Neural crest cell (in vitro differentiated cells): ENCODE measurements at regions not wholly inside any gene's neighbourhood (a gene's known extent, or its start where the extent isn't known, plus 50 kb on each side); places are given as distances from the start of the nearest gene placed in this dataset.

ENCODE experiments used
- DNase-seq: peaks from one replicate; pipeline ENCODE4 v3.0.0; 2021; ENCODE audit warnings: low read depth, mixed read lengths, low spot score
- H3K27ac Mint-ChIP-seq: one replicate; pipeline ENCODE4 v1.8.0; 2021; ENCODE audit warnings: mild to moderate bottlenecking, mixed read lengths; ENCODE audit not compliant: unreplicated experiment
- H3K27me3 Mint-ChIP-seq: 2 replicates; pipeline ENCODE4 v1.8.0; 2021; ENCODE audit warnings: low read depth, mild to moderate bottlenecking, mixed read lengths
- H3K36me3 Mint-ChIP-seq: 2 replicates; pipeline ENCODE4 v1.8.0; 2021; ENCODE audit warnings: low read depth, mild to moderate bottlenecking, mixed read lengths
- H3K4me1 Mint-ChIP-seq: 2 replicates; pipeline ENCODE4 v1.8.0; 2021; ENCODE audit warnings: mixed read lengths
- H3K4me3 Mint-ChIP-seq: one replicate; pipeline ENCODE4 v1.8.0; 2021; ENCODE audit warnings: mild to moderate bottlenecking, mixed read lengths
- H3K9me3 Mint-ChIP-seq: 2 replicates; pipeline ENCODE4 v1.8.0; 2021; ENCODE audit warnings: mixed read lengths
- CTCF ChIP-seq: fragments of 200-600 bp; sonication (generic); conservative IDR thresholded peaks from 2 replicates; pipeline ENCODE4 v1.5.0; 2021; ENCODE audit warnings: antibody characterized with exemption, mild to moderate bottlenecking

GRCh38 chr11:122517403-122518379, 137.8 kb upstream of the UBASH3B start:
- no peak for TF ChIP-seq CTCF
- Mint-ChIP-seq H3K27ac (no peak overlapping the region), H3K36me3 (no peaks in the 10 kb centered on the region), H3K4me3 (no peak overlapping the region), H3K9me3 (no peaks in the 10 kb centered on the region), H3K27me3 (no peaks in the 10 kb centered on the region), H3K4me1 (peaks cover 3% of the 10 kb centered on the region)
- DNase-seq: no peak

- TF ChIP-seq CTCF: no peak
- Mint-ChIP-seq H3K4me3 (no peak overlapping the region), H3K4me1 (peaks cover 1% of the 10 kb centered on the region), H3K27me3 (no peaks in the 10 kb centered on the region), H3K36me3 (no peaks in the 10 kb centered on the region), H3K27ac (no peak overlapping the region), H3K9me3 (no peaks in the 10 kb centered on the region)
- DNase-seq: no peak
These were observed 138.8 kb upstream of the UBASH3B start for GRCh38 chr11:122516686-122517085.

GRCh38 chr11:122513997-122514396, 141.5 kb upstream of the UBASH3B start:
- Mint-ChIP-seq H3K27me3 (no peaks in the 10 kb centered on the region), H3K36me3 (no peaks in the 10 kb centered on the region), H3K27ac (no peak overlapping the region), H3K4me3 (no peak overlapping the region), H3K4me1 (no peaks in the 10 kb centered on the region), H3K9me3 (no peaks in the 10 kb centered on the region)
- no peak for DNase-seq
- TF ChIP-seq CTCF: no peak

GRCh38 chr11:122513328-122513727, 142.2 kb upstream of the UBASH3B start:
- no peaks in the 10 kb centered on the region for H3K27me3 Mint-ChIP-seq
- H3K4me3 Mint-ChIP-seq: no peak overlapping the region

GRCh38 chr11:122512688-122513087, 142.8 kb upstream of the UBASH3B start:
- TF ChIP-seq CTCF: no peak
- Mint-ChIP-seq H3K27me3 (no peaks in the 10 kb centered on the region), H3K4me3 (no peak overlapping the region), H3K9me3 (no peaks in the 10 kb centered on the region), H3K27ac (no peak overlapping the region), H3K36me3 (no peaks in the 10 kb centered on the region), H3K4me1 (no peaks in the 10 kb centered on the region)
- DNase-seq: no peak

More at GRCh38 chr11:122513328-122513727, 142.2 kb upstream of the UBASH3B start:
- H3K4me1 Mint-ChIP-seq: no peaks in the 10 kb centered on the region
- no peaks in the 10 kb centered on the region for H3K36me3 Mint-ChIP-seq
- DNase-seq: no peak
- H3K27ac Mint-ChIP-seq: no peak overlapping the region
- H3K9me3 Mint-ChIP-seq: no peaks in the 10 kb centered on the region
- TF ChIP-seq CTCF: no peak
